GM06990 (cell line): ENCODE measurements at regions not wholly inside any gene's neighbourhood (a gene's known extent, or its start where the extent isn't known, plus 50 kb on each side); places are given as distances from the start of the nearest gene placed in this dataset.

Experiments
- DNase-seq: peaks from one replicate; pipeline ENCODE4 v3.0.0-alpha.2; 2011; ENCODE audit not compliant: insufficient read length; ENCODE audit errors: extremely low read depth
- H3K27me3 ChIP-seq: replicated peaks from 2 replicates; pipeline ENCODE4 v1.6.0; 2011; ENCODE audit warnings: low read length; ENCODE audit not compliant: control insufficient read depth, insufficient read depth
- H3K36me3 ChIP-seq: 2 replicates; pipeline ENCODE4 v1.5.1; 2011; ENCODE audit warnings: low read length; ENCODE audit not compliant: control insufficient read depth, insufficient read depth
- H3K4me3 ChIP-seq: replicated peaks from 2 replicates; pipeline ENCODE4 v1.5.1; 2011; ENCODE audit warnings: low read depth, mild to moderate bottlenecking, control low read depth, low read length
- CTCF ChIP-seq: IDR thresholded peaks from 2 replicates; pipeline ENCODE4 v1.5.1; 2011; ENCODE audit warnings: low read length, control low read depth, mild to moderate bottlenecking, inconsistent platforms; ENCODE audit not compliant: insufficient read depth, poor library complexity, severe bottlenecking

- TF ChIP-seq CTCF: no peak
Observed at GRCh38 chr9:103068753-103069152, 73.6 kb downstream of the CYLC2 start.

GRCh38 chr9:103078581-103078980 is 83.4 kb downstream of the CYLC2 start:
- DNase-seq: no peak
- H3K27me3 ChIP-seq: no peaks in the 10 kb centered on the region
- no peak overlapping the region for H3K4me3 ChIP-seq
- TF ChIP-seq CTCF: no peak
- H3K36me3 ChIP-seq: no peaks in the 10 kb centered on the region

More at GRCh38 chr9:103068753-103069152, 73.6 kb downstream of the CYLC2 start:
- no peaks in the 10 kb centered on the region for H3K36me3 ChIP-seq
- DNase-seq: no peak
- H3K4me3 ChIP-seq: no peak overlapping the region
- H3K27me3 ChIP-seq: no peaks in the 10 kb centered on the region

- no peak for DNase-seq
- H3K4me3 ChIP-seq: no peak overlapping the region
- H3K27me3 ChIP-seq: no peaks in the 10 kb centered on the region
- no peak for TF ChIP-seq CTCF
- no peaks in the 10 kb centered on the region for H3K36me3 ChIP-seq
Observed at GRCh38 chr9:103082494-103082893, 87.4 kb downstream of the CYLC2 start.

- TF ChIP-seq CTCF: no peak
- Histone ChIP-seq H3K4me3 (no peak overlapping the region), H3K27me3 (no peaks in the 10 kb centered on the region), H3K36me3 (no peaks in the 10 kb centered on the region)
- no peak for DNase-seq
Observed at GRCh38 chr9:103089357-103089756, 94.2 kb downstream of the CYLC2 start.

GRCh38 chr9:103104101-103104500 is 109.0 kb downstream of the CYLC2 start:
- Histone ChIP-seq H3K36me3 (no peaks in the 10 kb centered on the region), H3K27me3 (no peaks in the 10 kb centered on the region), H3K4me3 (no peak overlapping the region)
- no peak for DNase-seq
- TF ChIP-seq CTCF: no peak

GRCh38 chr9:103116246-103116645 is 121.1 kb downstream of the CYLC2 start:
- Histone ChIP-seq H3K27me3 (no peaks in the 10 kb centered on the region), H3K4me3 (no peak overlapping the region), H3K36me3 (no peaks in the 10 kb centered on the region)
- TF ChIP-seq CTCF: no peak
- no peak for DNase-seq
